ENCODE measurements at regions not wholly inside any gene's neighbourhood (a gene's known extent, or its start where the extent isn't known, plus 50 kb on each side); places are given as distances from the start of the nearest gene placed in this dataset.
A peak's percentile ranks its signal among the peaks of the same experiment; 100 is the strongest.

DNA sequence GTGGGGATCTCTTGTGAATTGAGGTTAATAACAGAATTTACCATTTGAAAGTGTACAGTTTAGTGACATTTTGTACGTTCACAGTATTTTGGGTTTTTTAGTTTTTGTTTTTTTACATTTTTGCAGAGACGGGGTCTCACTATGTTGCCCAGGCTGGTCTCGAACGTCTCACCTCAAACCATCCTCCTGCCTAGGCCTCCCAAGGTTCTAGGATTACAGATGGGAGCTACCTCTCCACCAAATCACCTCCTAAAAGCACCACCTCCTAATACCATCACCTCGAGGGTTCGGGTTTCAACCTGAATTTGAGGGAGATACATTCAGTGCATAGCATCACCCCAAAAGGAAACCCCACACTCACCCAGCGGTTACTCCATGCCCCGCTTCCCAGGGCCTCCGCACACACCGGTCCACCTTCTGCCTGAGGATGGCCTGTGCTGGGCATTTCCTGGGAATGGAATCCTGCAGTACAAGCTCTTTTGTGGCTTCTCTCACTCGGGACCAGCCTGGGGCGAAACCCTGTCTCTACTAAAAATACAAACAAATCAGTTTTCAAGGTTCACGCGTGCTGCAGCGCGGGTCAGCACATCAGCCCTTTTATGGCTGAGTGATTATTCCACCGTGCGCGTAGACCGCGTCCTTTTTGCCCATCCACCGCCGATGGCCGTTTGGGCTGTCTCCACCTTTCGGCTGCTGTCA is 182.7 kb upstream of the CIBAR2 start:
- Mint-ChIP-seq H3K4me3 (no peak overlapping the region), H3K27me3 (ENCODE audit: insufficient read depth) (no peaks in the 10 kb centered on the region), H3K9me3 (no peaks in the 10 kb centered on the region), H3K27ac (no peak overlapping the region), H3K36me3 (ENCODE audit: low read depth) (no peaks in the 10 kb centered on the region), H3K4me1 (ENCODE audit: low read depth) (no peaks in the 10 kb centered on the region)
- DNase-seq (ENCODE audit: low spot score) = no peak
- intact Hi-C loops (cut with micrococcal nuclease) = no loop called here

DNA sequence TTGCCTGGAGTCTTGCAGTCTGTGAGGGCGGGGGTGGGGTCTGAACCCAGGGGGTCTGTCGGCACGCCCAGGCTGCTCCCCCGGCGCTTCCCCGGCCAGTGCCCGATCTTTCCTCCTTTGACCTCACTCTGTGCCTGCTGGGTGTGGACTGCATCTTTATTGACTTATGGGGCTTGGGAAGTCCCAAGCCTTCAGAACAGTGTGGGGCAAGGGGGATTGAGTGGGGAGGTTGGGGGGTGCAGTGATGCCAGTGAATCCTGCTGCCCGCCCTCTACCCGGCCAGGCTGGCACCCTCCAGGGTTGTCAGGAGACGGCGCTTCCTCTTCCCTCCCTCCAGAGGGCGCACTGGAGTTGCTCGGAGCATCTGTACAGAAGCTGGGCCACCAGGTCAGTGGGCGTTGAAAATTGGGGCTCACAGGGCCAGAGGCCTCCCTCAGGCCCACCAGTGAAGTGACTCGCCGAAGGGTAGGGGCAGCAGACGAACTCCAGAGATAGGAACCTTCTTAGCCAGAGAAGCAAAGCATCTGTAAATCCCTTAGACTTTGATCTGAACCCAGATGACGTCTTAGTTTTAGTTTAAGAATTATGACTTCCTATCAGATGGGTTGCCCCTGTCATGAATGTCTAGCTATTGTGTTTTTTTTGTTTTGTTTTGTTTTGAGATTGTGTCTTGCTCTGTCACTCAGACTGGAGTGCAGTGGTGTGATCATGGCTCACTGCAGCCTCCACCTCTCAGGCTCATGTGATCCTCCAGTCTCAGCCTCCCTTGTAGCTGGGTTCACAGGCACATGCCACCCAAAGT is 184.8 kb upstream of the CIBAR2 start:
- H3K4me3 Mint-ChIP-seq = no peak overlapping the region
- intact Hi-C loops (cut with micrococcal nuclease) = no loop called here
- no peak overlapping the region for H3K27ac Mint-ChIP-seq
- no peaks in the 10 kb centered on the region for H3K4me1 Mint-ChIP-seq (ENCODE audit: low read depth)
- peak; percentile 40 for DNase-seq (ENCODE audit: low spot score)
- H3K9me3 Mint-ChIP-seq = no peaks in the 10 kb centered on the region
- no peaks in the 10 kb centered on the region for H3K27me3 Mint-ChIP-seq (ENCODE audit: insufficient read depth)
- no peaks in the 10 kb centered on the region for H3K36me3 Mint-ChIP-seq (ENCODE audit: low read depth)

DNA sequence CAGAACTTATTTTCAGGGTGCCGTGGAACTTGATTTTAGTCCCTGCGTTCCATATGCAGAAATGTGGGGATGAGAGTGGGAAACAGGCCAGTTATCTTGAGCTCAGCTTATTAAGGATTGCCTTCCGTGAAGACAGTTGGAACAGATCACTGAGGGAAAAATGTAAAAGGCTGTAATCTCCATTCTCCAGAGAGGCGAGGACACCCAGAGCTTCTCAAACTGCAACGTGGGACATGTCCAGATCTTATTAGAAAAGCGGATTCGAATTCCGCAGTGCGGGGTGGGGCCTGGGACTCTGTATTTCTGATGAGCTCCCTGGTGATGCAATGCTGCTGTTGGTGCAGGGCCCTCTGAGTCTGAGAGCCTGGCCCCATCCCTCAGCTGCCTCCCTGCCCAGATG is 185.6 kb upstream of the CIBAR2 start:
- H3K9me3 Mint-ChIP-seq = no peaks in the 10 kb centered on the region
- H3K4me1 Mint-ChIP-seq (ENCODE audit: low read depth) = no peaks in the 10 kb centered on the region
- no peak overlapping the region for H3K4me3 Mint-ChIP-seq
- H3K27ac Mint-ChIP-seq = no peak overlapping the region
- intact Hi-C loops (cut with micrococcal nuclease) = no loop called here
- H3K27me3 Mint-ChIP-seq (ENCODE audit: insufficient read depth) = no peaks in the 10 kb centered on the region
- no peak for DNase-seq (ENCODE audit: low spot score)
- H3K36me3 Mint-ChIP-seq (ENCODE audit: low read depth) = no peaks in the 10 kb centered on the region

DNA sequence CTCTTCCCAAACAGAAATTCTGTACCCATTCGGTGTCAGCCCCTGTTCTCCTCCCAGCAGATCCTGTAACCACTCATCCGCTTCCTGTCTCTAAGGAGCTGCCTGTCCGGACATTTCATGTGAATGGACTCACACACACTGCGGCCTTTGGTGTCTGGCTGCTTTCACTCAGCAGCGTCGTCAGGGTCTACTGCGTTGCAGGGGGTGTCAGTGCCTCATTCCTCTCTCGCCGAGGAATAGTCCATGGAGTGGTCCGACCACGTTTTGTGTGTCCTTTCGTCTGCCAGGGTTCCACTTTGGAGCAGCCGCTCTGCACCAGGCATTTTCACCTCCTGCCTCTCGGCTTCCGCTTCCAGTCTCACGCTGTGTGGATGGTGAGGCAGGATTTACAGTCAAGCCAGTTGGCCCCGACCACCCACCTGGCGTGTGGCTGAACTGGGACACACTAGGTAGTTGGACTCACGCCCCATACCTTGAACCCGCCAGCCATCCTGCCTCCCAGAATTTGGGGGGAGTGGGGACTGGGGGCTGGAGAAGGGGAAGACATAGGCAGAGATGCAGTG is 188.2 kb upstream of the CIBAR2 start:
- H3K9me3 Mint-ChIP-seq = no peaks in the 10 kb centered on the region
- intact Hi-C loops (cut with micrococcal nuclease) = loop anchor here (10.0 kb wide), 1 partner anchor 414 kb away; no protein-coding TSS in a partner anchor
- H3K36me3 Mint-ChIP-seq (ENCODE audit: low read depth) = no peaks in the 10 kb centered on the region
- H3K4me1 Mint-ChIP-seq (ENCODE audit: low read depth) = peaks cover 8% of the 10 kb centered on the region
- no peak overlapping the region for H3K4me3 Mint-ChIP-seq
- no peak overlapping the region for H3K27ac Mint-ChIP-seq
- DNase-seq (ENCODE audit: low spot score) = no peak
- H3K27me3 Mint-ChIP-seq (ENCODE audit: insufficient read depth) = no peaks in the 10 kb centered on the region

DNA sequence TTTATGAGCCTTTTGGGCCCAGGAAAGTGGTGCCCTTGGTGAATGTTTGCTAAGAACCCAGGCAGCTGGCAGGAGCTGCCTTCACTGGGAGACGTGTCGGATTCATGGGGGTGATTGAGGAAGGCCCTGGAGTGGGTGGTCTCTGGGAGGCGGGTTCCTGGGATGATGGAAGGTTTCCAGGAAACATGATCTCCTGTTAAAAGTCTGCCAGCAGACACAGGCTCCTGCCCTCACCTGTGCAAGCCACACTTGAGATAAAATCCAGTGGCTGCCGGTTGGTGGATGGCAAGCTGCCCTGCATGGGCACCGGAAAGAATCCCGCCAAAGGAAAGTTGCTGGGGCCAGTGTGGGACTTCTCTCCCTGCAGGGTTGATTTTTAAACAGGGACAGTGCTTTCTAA is 189.0 kb upstream of the CIBAR2 start:
- DNase-seq (ENCODE audit: low spot score) = no peak
- intact Hi-C loops (cut with micrococcal nuclease) = loop anchor here (10.0 kb wide), 1 partner anchor 414 kb away; no protein-coding TSS in a partner anchor
- no peaks in the 10 kb centered on the region for H3K27me3 Mint-ChIP-seq (ENCODE audit: insufficient read depth)
- H3K9me3 Mint-ChIP-seq = no peaks in the 10 kb centered on the region
- H3K4me3 Mint-ChIP-seq = no peak overlapping the region
- peaks cover 12% of the 10 kb centered on the region for H3K4me1 Mint-ChIP-seq (ENCODE audit: low read depth)
- H3K27ac Mint-ChIP-seq = no peak overlapping the region
- H3K36me3 Mint-ChIP-seq (ENCODE audit: low read depth) = no peaks in the 10 kb centered on the region

DNA sequence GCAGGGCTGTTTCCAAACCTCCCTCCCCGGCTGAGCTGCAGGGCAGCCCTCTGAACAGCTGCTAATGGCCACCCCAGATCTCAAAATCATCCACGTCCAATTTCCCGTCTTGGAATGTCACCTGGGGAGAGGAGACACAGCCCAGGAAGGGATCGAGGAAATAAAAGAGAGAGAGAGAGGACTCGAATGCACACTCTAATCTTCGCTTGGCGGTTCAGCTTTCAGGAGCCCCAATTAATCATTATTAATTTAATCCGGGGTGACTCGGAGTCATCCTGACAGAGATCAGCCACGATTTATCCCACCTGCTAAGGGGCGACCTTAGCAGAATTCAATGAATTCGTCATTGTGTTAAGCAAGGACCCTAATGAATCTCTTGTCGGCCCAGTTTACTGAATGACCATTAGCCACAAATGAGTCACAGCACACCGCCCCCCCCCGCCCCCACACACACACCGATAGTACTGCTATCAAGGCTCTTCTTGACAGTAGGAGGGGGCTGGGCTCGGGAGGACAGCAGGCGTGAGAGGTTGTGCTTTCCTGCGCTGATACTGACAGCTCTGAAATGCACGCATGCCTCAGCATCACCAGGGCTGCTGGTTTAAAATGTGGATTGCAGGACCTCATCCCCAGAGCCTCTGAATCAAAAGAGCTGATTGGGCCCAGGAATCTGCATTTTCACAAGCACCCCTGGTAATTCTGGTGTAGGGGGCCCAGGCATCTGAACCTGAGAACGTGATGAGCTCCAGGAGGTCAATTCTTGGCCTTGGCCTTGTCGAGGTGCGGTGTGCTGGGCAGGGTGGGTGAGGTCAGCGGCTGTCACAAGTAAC is 190.0 kb upstream of the CIBAR2 start:
- peaks cover 19% of the 10 kb centered on the region for H3K4me1 Mint-ChIP-seq (ENCODE audit: low read depth)
- intact Hi-C loops (cut with micrococcal nuclease) = loop anchor here (10.0 kb wide), 1 partner anchor 413 kb away; no protein-coding TSS in a partner anchor

DNA sequence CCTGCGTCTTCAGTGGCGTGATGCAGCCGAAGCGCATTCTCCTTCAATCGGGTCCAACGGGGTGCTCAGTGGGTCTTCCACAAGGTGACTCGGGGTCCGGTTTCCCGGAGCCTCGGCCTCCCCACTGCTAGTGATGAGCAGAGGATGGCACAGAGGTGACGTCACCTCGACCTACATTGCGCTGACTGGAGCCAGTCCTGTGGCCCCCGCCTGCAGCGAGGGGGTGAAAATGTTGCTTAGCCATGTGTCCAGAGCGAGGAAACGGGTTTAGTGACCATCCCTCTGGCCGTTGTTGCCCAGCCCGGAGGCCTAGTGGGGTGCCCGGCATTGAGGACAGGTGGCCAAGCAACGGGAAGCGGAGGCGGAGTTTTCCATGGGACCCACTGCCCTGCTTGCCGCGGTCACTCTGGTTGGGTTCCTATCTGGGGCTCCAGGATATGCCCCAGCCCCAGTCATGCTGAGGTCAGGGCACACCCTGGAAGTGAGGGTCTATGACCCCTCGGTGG is 190.6 kb upstream of the CIBAR2 start:
- Mint-ChIP-seq H3K9me3 (no peaks in the 10 kb centered on the region), H3K27me3 (ENCODE audit: insufficient read depth) (no peaks in the 10 kb centered on the region), H3K36me3 (ENCODE audit: low read depth) (no peaks in the 10 kb centered on the region), H3K4me3 (peak overlapping the region; percentile 85), H3K4me1 (ENCODE audit: low read depth) (peaks cover 25% of the 10 kb centered on the region), H3K27ac (no peak overlapping the region)
- intact Hi-C loops (cut with micrococcal nuclease) = loop anchor here (1.0 to 10.0 kb wide), 2 partner anchors 27 to 412 kb away; no protein-coding TSS in a partner anchor
- no peak for DNase-seq (ENCODE audit: low spot score)

More for the DNA sequence above, 190.0 kb upstream of the CIBAR2 start:
- Mint-ChIP-seq H3K27ac (no peak overlapping the region), H3K9me3 (no peaks in the 10 kb centered on the region), H3K36me3 (ENCODE audit: low read depth) (no peaks in the 10 kb centered on the region), H3K27me3 (ENCODE audit: insufficient read depth) (no peaks in the 10 kb centered on the region), H3K4me3 (peak overlapping the region; percentile 85)
- no peak for DNase-seq (ENCODE audit: low spot score)

DNA sequence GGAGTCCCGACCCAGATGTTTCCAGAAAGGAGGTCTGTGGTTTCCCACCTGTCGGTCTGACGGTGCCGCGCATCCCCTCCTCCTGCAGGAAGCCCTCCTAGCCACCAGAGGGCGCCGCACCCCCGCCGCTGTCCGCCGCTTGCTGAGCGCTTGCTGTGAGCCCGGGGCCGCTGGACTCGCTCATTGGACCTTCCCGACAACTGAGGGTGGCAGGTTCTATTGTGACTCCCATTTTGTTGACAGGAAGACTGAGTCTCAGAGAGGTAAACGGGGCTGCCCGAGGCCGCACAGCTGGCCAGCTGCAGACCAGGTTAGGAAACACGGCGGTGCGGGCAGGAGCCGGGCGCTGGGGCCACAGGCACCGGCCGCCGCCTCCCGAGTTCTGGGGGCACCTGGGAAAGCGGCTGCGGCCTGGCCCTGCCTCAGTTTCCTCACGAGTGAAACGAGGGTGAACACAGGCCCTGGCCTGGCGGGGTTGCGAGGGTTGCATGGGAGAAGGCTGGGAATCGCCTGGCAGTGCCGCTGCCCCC is 191.1 kb upstream of the CIBAR2 start:
- Mint-ChIP-seq H3K4me3 (peak overlapping the region; percentile 85), H3K4me1 (ENCODE audit: low read depth) (peaks cover 31% of the 10 kb centered on the region), H3K9me3 (no peaks in the 10 kb centered on the region), H3K27ac (peak overlapping the region; percentile 80), H3K27me3 (ENCODE audit: insufficient read depth) (no peaks in the 10 kb centered on the region), H3K36me3 (ENCODE audit: low read depth) (no peaks in the 10 kb centered on the region)
- peak; percentile 77 for DNase-seq (ENCODE audit: low spot score)
- intact Hi-C loops (cut with micrococcal nuclease) = loop anchor here (1.0 to 10.0 kb wide), 2 partner anchors 27 to 411 kb away; no protein-coding TSS in a partner anchor

DNA sequence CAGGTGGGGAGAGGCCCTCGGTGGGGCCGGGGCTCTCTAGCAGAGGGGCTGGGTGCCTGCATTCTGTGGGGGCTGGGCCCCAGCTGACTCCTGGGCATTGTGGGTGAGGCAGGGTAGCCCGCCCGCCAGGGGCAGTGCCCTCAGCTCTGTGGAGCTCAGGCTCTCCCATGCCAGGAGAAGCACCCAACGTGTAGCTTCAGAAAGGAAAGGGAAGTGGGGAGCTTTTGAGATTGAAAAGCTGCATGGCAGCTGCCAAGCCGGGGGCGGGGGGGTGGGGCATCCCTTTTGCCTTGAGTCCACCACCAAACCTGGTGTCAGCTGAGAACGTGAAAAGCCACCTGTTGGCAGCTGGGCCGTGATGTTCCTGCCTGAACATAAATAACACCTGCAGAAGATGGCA is 192.1 kb upstream of the CIBAR2 start:
- Mint-ChIP-seq H3K36me3 (ENCODE audit: low read depth) (no peaks in the 10 kb centered on the region), H3K4me1 (ENCODE audit: low read depth) (peaks cover 35% of the 10 kb centered on the region), H3K4me3 (peak overlapping the region; percentile 85), H3K9me3 (no peaks in the 10 kb centered on the region), H3K27ac (peak overlapping the region; percentile 70), H3K27me3 (ENCODE audit: insufficient read depth) (no peaks in the 10 kb centered on the region)
- no peak for DNase-seq (ENCODE audit: low spot score)
- intact Hi-C loops (cut with micrococcal nuclease) = loop anchor here (10.0 kb wide), 1 partner anchor 410 kb away; no protein-coding TSS in a partner anchor

DNA sequence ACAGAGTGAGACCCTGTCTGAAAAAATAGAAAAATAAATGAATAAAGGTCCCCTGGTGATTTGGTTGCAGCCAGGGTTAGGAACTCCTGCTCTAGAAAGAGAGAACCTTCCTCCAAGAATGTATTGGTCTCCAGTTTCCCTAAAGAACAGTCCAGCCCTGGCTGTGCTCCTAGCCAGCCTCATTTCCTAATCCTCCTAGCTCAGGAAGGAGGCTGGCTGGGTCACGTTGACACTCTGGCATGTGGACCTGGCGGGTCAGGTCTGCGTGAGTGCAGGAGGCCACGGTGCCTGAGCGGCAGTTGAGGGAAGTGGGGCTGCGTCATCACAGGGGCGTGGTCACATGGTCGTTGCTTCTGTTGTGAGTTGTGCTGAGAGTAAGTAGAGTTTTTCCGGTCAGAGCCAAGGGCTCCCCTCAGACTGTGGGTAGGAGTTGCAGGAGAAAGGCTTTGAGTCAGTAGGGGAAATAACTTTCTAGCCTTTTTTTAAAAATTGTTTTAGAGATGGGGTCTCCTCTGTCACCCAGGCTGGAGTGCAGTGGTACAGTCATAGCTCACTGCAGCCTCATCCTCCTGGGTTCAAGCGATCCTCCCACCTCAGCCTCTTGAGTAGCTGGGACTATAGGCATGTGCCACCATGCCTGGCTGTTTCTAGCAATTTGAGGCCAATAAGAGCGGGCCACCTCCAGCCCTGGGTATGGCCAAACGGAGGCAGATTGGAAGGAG is 194.0 kb upstream of the CIBAR2 start:
- H3K27me3 Mint-ChIP-seq (ENCODE audit: insufficient read depth) = no peaks in the 10 kb centered on the region
- DNase-seq (ENCODE audit: low spot score) = peak; percentile 80
- peak overlapping the region; percentile 89 for H3K27ac Mint-ChIP-seq
- H3K36me3 Mint-ChIP-seq (ENCODE audit: low read depth) = no peaks in the 10 kb centered on the region
- intact Hi-C loops (cut with micrococcal nuclease) = loop anchor here (1.0 to 10.0 kb wide), 7 partner anchors 10 to 409 kb away; partner anchors contain the start of genes GINS2 and GSE1
- no peaks in the 10 kb centered on the region for H3K9me3 Mint-ChIP-seq
- peak overlapping the region; percentile 55 for H3K4me3 Mint-ChIP-seq
- peaks cover 43% of the 10 kb centered on the region for H3K4me1 Mint-ChIP-seq (ENCODE audit: low read depth)

DNA sequence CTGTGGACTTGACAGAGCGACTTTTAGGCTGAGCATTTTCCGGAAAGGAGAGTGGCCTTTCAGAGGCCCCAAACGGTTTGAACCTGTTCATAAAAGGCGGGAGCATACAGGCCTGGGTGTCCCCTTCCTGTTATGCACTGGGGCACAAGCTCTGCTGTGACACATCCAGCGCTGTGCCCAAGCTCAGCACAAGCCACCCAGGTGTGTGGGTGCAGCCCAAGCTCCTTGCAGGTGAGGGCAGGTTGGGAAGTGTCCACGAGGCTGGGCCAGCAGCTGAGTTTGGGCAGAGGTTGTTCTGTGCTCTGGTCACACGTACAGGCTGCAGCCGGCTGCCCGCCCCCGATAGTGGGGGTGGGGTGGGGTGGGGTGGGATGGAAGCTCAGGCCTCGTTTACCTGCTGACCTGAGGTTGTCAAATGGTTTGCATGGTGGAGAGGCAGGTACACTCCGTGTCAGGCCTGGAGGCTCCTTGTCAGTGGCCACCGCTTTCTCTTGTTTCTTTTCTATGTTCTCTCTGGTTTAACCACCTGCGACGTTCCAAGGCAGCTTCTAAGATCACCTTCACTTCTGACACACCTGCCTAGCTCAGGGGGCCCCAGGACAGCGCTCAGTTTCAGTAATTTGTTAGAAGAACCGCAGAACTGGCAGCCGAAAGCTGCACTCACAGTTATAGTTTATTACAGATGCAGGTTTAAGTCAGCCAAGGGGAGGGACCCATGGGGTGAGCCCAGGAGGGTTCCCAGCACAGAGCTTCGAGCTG is 194.7 kb upstream of the CIBAR2 start:
- H3K4me3 Mint-ChIP-seq = no peak overlapping the region
- intact Hi-C loops (cut with micrococcal nuclease) = loop anchor here (1.0 to 10.0 kb wide), 7 partner anchors 9 to 408 kb away; partner anchors contain the start of genes GINS2 and GSE1

More for the DNA sequence above, 194.7 kb upstream of the CIBAR2 start:
- H3K9me3 Mint-ChIP-seq = no peaks in the 10 kb centered on the region
- no peaks in the 10 kb centered on the region for H3K36me3 Mint-ChIP-seq (ENCODE audit: low read depth)
- DNase-seq (ENCODE audit: low spot score) = no peak
- peaks cover 47% of the 10 kb centered on the region for H3K4me1 Mint-ChIP-seq (ENCODE audit: low read depth)
- H3K27me3 Mint-ChIP-seq (ENCODE audit: insufficient read depth) = no peaks in the 10 kb centered on the region
- H3K27ac Mint-ChIP-seq = peak overlapping the region; percentile 89

Measured in activated T-helper 1 cell treated with anti-CD3 and anti-CD28 coated beads, Interleukin-12 subunit alpha, Interleukin-12 subunit beta, Interleukin-2, Interleukin-4 antibody, amounts not matched to agents 30 ng/mL and 10 ng/mL and 1 ng/mL, durations not matched to agents 14 hours and 24 hours and 36 hours (primary cell).